ENCODE measurements at regions not wholly inside any gene's neighbourhood (a gene's known extent, or its start where the extent isn't known, plus 50 kb on each side); places are given as distances from the start of the nearest gene placed in this dataset.

DNA sequence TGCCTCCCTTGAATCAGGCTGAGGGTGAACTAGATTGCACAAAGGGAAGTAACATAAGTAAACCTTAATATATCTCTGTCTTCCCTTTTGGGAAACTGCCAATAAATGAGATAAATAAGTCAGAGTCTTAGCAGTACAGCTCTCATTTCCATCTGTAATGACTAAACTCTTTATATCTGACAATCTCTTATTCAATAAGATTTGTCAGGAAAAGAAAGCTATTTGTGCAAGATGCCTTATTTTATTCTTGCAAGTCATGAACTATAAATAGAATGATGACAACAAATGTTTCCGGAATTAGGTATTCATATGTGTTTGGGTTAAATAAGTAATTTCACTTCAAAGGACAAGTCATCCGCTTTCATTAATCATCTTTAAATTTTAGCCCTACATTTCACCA is 229.2 kb downstream of the PTGER3 start:
- TF ChIP-seq, protein P1, sequence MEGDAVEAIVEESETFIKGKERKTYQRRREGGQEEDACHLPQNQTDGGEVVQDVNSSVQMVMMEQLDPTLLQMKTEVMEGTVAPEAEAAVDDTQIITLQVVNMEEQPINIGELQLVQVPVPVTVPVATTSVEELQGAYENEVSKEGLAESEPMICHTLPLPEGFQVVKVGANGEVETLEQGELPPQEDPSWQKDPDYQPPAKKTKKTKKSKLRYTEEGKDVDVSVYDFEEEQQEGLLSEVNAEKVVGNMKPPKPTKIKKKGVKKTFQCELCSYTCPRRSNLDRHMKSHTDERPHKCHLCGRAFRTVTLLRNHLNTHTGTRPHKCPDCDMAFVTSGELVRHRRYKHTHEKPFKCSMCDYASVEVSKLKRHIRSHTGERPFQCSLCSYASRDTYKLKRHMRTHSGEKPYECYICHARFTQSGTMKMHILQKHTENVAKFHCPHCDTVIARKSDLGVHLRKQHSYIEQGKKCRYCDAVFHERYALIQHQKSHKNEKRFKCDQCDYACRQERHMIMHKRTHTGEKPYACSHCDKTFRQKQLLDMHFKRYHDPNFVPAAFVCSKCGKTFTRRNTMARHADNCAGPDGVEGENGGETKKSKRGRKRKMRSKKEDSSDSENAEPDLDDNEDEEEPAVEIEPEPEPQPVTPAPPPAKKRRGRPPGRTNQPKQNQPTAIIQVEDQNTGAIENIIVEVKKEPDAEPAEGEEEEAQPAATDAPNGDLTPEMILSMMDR (IDR thresholded peaks at IDR 0.05), result no peak
- TF ChIP-seq POLR2A (IDR thresholded peaks at IDR 0.05) (no peak), POLR2AphosphoS5 (IDR thresholded peaks at IDR 0.05) (no peak), EP300 (IDR thresholded peaks at IDR 0.05) (no peak)

Measured in sigmoid colon (tissue), 4 donors.